Fibroblast of lung (primary cell): ENCODE measurements at regions not wholly inside any gene's neighbourhood (a gene's known extent, or its start where the extent isn't known, plus 50 kb on each side); places are given as distances from the start of the nearest gene placed in this dataset.

ENCODE experiments used
- EZH2 ChIP-seq: IDR thresholded peaks from 2 replicates; pipeline ENCODE4 v1.5.1; 2012; ENCODE audit warnings: low read length, control low read depth, mild to moderate bottlenecking; ENCODE audit errors: missing control alignments
- TF ChIP-seq, protein P1 (sequence below), 2 donors: IDR thresholded peaks in 1 of 2; conservative IDR thresholded peaks in 1 of 2; 1 replicate in 1 of 2; 2 replicates in 1 of 2; pipeline ENCODE4 v1.5.1; 2011 to 2012; ENCODE audit warnings: low read length in 2 of 2, control low read depth in 1 of 2, inconsistent platforms in 1 of 2, low read depth in 1 of 2, mild to moderate bottlenecking in 1 of 2

DNA sequence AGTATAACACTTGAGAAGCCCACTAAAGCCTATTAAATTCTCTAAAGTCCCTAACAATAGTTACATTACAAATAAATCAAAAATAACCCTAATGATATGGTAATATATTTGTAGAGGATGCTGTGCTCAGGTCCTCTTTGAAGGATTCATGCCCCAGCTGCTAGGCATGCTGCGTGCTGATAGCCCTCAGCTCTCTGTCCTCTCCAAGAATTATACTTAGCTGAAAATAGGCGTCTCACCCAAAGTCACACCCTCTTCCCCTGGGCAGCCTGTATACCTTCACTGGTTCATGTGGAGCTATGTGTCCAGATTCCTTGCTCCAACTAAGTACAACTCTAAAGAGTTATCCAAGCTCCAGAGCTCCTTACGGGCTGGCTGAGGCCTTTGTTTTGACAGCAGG is 312.5 kb upstream of the ZNF385D start:
- no peak for TF ChIP-seq EZH2
- TF ChIP-seq, protein P1, sequence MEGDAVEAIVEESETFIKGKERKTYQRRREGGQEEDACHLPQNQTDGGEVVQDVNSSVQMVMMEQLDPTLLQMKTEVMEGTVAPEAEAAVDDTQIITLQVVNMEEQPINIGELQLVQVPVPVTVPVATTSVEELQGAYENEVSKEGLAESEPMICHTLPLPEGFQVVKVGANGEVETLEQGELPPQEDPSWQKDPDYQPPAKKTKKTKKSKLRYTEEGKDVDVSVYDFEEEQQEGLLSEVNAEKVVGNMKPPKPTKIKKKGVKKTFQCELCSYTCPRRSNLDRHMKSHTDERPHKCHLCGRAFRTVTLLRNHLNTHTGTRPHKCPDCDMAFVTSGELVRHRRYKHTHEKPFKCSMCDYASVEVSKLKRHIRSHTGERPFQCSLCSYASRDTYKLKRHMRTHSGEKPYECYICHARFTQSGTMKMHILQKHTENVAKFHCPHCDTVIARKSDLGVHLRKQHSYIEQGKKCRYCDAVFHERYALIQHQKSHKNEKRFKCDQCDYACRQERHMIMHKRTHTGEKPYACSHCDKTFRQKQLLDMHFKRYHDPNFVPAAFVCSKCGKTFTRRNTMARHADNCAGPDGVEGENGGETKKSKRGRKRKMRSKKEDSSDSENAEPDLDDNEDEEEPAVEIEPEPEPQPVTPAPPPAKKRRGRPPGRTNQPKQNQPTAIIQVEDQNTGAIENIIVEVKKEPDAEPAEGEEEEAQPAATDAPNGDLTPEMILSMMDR (conservative IDR thresholded peaks at IDR 0.05 in 1 of 2, IDR thresholded peaks at IDR 0.05 in 1 of 2; ENCODE audit: low read depth in 1 of 2, low read length in 2 of 2): no peak
